H54 (cell line): ENCODE measurements at regions not wholly inside any gene's neighbourhood (a gene's known extent, or its start where the extent isn't known, plus 50 kb on each side); places are given as distances from the start of the nearest gene placed in this dataset.

ENCODE experiments used
- DNase-seq: peaks from one replicate; pipeline ENCODE4 v3.0.0; 2011; ENCODE audit warnings: low spot score, mixed read lengths; ENCODE audit not compliant: insufficient read length
- FAIRE-seq: peaks from 3 replicates; lab custom pipeline; 2011; peaks lifted over from hg19 to GRCh38; lab: Jason Lieb, UNC
- POLR2A ChIP-seq: IDR thresholded peaks from 2 replicates; pipeline ENCODE4 v1.6.1; 2011; ENCODE audit warnings: low read depth, mild to moderate bottlenecking, low read length

- FAIRE-seq (no peak), DNase-seq (no peak)
- no peak for TF ChIP-seq POLR2A
These were observed 584.2 kb downstream of the SUCLG1 start for GRCh38 chr2:83874712-83875430.

GRCh38 chr2:83874066-83874465, 585.0 kb downstream of the SUCLG1 start:
- no peak for FAIRE-seq
- no peak for TF ChIP-seq POLR2A
- no peak for DNase-seq

GRCh38 chr2:83873110-83873509, 586.0 kb downstream of the SUCLG1 start:
- no peak for DNase-seq
- no peak for TF ChIP-seq POLR2A
- no peak for FAIRE-seq

- FAIRE-seq: no peak
- no peak for DNase-seq
- TF ChIP-seq POLR2A: no peak
These were observed 592.9 kb downstream of the SUCLG1 start for GRCh38 chr2:83866211-83866610.

- no peak for DNase-seq
- FAIRE-seq: no peak
- no peak for TF ChIP-seq POLR2A
These were observed 596.5 kb downstream of the SUCLG1 start for GRCh38 chr2:83862600-83862999.

- DNase-seq: no peak
These were observed 598.8 kb downstream of the SUCLG1 start for GRCh38 chr2:83860320-83860719.

GRCh38 chr2:83859553-83859952, 599.5 kb downstream of the SUCLG1 start:
- FAIRE-seq (no peak), DNase-seq (no peak)
- TF ChIP-seq POLR2A: no peak

More at GRCh38 chr2:83860320-83860719, 598.8 kb downstream of the SUCLG1 start:
- FAIRE-seq: no peak
- no peak for TF ChIP-seq POLR2A

- DNase-seq (no peak), FAIRE-seq (no peak)
- no peak for TF ChIP-seq POLR2A
These were observed 608.0 kb downstream of the SUCLG1 start for GRCh38 chr2:83851066-83851465.

- peak; percentile 81 for FAIRE-seq
- DNase-seq: no peak
- TF ChIP-seq POLR2A: no peak
These were observed 608.9 kb downstream of the SUCLG1 start for GRCh38 chr2:83850071-83850725.

- peak; percentile 11 for FAIRE-seq
- no peak for TF ChIP-seq POLR2A
- no peak for DNase-seq
These were observed 614.6 kb downstream of the SUCLG1 start for GRCh38 chr2:83844490-83844889.

- TF ChIP-seq POLR2A: no peak
- FAIRE-seq (no peak), DNase-seq (no peak)
These were observed 616.7 kb downstream of the SUCLG1 start for GRCh38 chr2:83842421-83842820.

GRCh38 chr2:83837823-83838222, 621.3 kb downstream of the SUCLG1 start:
- no peak for FAIRE-seq
- TF ChIP-seq POLR2A: no peak
- no peak for DNase-seq

GRCh38 chr2:83827618-83828017, 631.5 kb downstream of the SUCLG1 start:
- FAIRE-seq (no peak), DNase-seq (no peak)
- no peak for TF ChIP-seq POLR2A

GRCh38 chr2:83826577-83826976, 632.5 kb downstream of the SUCLG1 start:
- TF ChIP-seq POLR2A: no peak
- FAIRE-seq (no peak), DNase-seq (no peak)

- no peak for TF ChIP-seq POLR2A
- FAIRE-seq: no peak
- no peak for DNase-seq
These were observed 635.9 kb downstream of the SUCLG1 start for GRCh38 chr2:83823229-83823628.

GRCh38 chr2:83817511-83817910, 641.6 kb downstream of the SUCLG1 start:
- TF ChIP-seq POLR2A: no peak
- DNase-seq: no peak
- no peak for FAIRE-seq
